T47D (cell line): ENCODE measurements at regions not wholly inside any gene's neighbourhood (a gene's known extent, or its start where the extent isn't known, plus 50 kb on each side); places are given as distances from the start of the nearest gene placed in this dataset.

ENCODE experiments used
- DNase-seq, 2 experiments: peaks; one replicate each; pipeline versions ENCODE4 v3.0.0 to v3.0.0-alpha.2; 2011 to 2012; ENCODE audit warnings: low read depth in 1 of 2, low spot score in 1 of 2
- JUND ChIP-seq: IDR thresholded peaks from 2 replicates; pipeline ENCODE4 v1.6.1; 2012; ENCODE audit warnings: low read depth
- in situ Hi-C: cut with HindIII; loops from 2 replicates; pipeline ENCODE4 v1.10.0; 2016; ENCODE audit warnings: low sequenced_read_pairs, low pct_unique_long_range_greater_than_20kb

- in situ Hi-C loops: no loop called here
- DNase-seq: no peak
- TF ChIP-seq JUND: no peak
Measured at GRCh38 chr5:44252545-44252944, 136.7 kb downstream of the FGF10 start.

GRCh38 chr5:44246986-44247385, 142.2 kb downstream of the FGF10 start:
- in situ Hi-C loops: no loop called here
- no peak for TF ChIP-seq JUND
- no peak for DNase-seq

DNA sequence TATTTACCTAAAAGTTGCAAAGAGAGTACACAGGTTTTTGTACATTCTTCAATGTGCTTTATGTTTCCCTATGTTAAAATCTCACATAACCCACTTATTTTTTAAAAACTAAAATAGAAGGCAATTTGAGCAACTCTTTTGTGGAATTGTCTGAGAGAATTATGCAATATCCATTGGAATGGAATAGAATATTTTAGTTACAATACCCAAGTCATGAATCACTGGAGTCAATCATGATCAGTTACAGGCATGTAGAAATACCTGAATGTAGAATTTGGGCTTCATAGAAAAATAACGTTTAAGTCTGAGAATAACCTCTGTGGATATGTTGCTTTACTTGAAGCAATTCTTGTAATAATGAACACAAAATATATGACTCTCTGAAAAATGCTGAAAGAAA, 143.3 kb downstream of the FGF10 start:
- in situ Hi-C loops: no loop called here
- no peak for TF ChIP-seq JUND
- DNase-seq: no peak

DNA sequence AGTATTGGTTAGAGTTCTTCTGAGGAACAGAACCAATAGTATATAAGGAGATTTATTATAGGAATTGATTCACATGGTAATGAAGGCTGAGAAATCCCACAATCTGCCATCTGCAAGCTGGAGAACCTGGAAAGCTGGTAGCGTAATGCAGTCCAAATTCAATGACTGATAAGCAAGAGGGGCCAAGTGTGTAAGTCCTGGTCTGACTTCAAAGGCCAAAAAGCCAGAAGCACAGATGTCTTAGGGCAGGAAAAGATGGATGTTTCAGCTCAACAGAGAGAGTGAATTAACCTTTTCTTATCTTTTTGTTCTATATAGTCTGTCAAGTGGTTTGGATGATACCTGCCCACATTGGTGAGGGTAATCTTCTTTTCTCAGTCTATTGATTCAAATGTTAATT, 146.4 kb downstream of the FGF10 start:
- no peak for DNase-seq
- in situ Hi-C loops: no loop called here
- no peak for TF ChIP-seq JUND

DNA sequence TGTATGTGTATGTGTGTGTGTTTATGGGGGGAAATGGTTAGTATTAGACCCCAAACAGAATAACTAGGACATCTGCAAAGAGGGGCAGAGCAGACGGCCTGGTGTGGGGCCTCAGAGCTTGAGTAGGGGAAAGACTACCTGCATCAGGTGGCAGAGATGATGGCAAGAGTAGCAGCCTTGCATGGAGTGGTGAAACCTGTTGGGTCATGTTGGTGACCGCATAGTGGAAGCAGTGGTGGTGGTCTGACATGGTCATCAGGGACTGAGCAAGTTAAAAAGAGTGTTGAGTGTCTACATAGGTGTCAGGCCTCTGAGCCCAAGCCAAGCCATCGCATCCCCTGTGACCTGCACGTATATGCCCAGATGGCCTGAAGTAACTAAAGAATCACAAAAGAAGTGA, 153.2 kb downstream of the FGF10 start:
- in situ Hi-C loops: no loop called here
- no peak for TF ChIP-seq JUND
- DNase-seq: no peak

GRCh38 chr5:44233691-44234090, 155.5 kb downstream of the FGF10 start:
- no peak for DNase-seq
- in situ Hi-C loops: no loop called here
- TF ChIP-seq JUND: no peak

- no peak for DNase-seq
- in situ Hi-C loops: no loop called here
- TF ChIP-seq JUND: no peak
Measured at GRCh38 chr5:44225231-44226160, 163.7 kb downstream of the FGF10 start.

- in situ Hi-C loops: no loop called here
- TF ChIP-seq JUND: no peak
- DNase-seq: no peak
Measured at GRCh38 chr5:44199408-44199807, 189.8 kb downstream of the FGF10 start.

GRCh38 chr5:44189255-44189654, 200.0 kb downstream of the FGF10 start:
- TF ChIP-seq JUND: no peak
- DNase-seq: no peak
- in situ Hi-C loops: no loop called here

- TF ChIP-seq JUND: no peak
- in situ Hi-C loops: no loop called here
- DNase-seq: no peak
Measured at GRCh38 chr5:44187973-44188372, 201.2 kb downstream of the FGF10 start.

DNA sequence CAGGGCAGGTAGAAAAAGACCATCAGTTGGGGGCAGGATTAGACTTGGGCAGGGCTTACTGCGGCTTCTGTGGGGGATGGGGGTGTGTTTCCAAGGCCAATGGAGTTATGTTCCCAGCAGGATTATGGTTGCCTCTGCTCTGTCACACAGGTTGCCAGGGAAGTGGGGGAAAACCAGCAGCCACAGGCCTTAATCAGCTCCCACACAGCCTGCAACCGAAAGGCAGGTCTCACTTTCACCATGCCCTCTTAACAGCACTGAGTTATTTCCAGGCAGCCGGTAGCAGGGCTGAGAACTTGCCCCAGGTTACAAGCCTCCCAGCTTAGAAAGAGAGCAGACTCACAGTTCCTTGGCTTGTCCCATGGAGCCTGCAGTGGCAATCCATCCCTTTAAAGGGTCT, 205.5 kb downstream of the FGF10 start:
- in situ Hi-C loops: no loop called here
- no peak for DNase-seq
- no peak for TF ChIP-seq JUND

GRCh38 chr5:44183312-44183711, 205.9 kb downstream of the FGF10 start:
- TF ChIP-seq JUND: no peak
- in situ Hi-C loops: no loop called here
- no peak for DNase-seq

- in situ Hi-C loops: no loop called here
- TF ChIP-seq JUND: no peak
- no peak for DNase-seq
Measured at GRCh38 chr5:44178414-44178813, 210.8 kb downstream of the FGF10 start.

DNA sequence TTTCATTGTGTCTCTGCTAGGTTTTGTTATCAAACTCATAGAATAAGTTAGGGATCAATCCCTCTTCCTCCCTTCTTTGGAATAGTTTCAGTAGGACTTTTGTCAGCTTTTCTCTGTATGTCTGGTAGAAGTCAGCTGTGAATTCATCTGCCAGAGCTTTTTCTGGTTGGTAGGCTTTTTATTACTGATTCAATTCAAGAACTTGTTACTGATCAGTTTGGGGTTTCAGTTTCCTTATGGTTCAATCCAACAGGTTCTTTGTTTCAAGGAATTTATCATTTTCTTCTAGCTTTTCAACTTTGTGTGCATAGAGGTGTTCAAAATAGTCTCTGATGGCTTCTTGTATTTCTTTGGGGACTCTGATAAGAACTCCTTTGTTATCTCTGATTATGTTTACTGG, 221.7 kb downstream of the FGF10 start:
- in situ Hi-C loops: no loop called here
- DNase-seq: no peak
- TF ChIP-seq JUND: no peak
